NCI-H748 treated with DMSO at 0.1 percent for 48 hours (cell line): ENCODE measurements at regions not wholly inside any gene's neighbourhood (a gene's known extent, or its start where the extent isn't known, plus 50 kb on each side); places are given as distances from the start of the nearest gene placed in this dataset.
"Not testable (repeated sequence)": the region's sequence is repeated elsewhere in the genome, so short reads cannot be mapped to it uniquely, and the experiment has no call there.

Experiments
- DNase-seq: peaks from one replicate; lab custom pipeline; 2025; lab: John Stamatoyannopoulos, UW

GRCh38 chr14:53857625-53858344 is 98.8 kb downstream of the BMP4 start:
- no peak for DNase-seq

DNA sequence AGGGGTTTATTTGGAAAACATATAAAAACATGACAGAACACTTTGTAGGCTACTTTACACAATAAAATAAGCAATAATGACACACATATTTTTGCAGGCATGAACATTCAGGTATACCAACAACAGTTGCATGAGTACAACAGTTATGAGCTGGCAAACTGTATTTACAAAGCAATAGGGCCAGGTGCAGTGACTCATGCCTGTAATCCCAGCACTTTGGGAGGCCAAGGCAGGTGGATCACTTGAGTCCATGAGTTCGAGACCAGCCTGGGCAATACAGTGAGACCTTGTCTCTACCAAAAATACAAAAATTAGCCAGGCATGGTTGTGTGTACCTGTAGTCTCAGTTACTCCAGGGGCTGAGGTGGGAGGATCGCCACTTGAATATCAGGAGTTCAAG is 101.1 kb downstream of the BMP4 start:
- no peak for DNase-seq

GRCh38 chr14:53855127-53855526 is 101.5 kb downstream of the BMP4 start:
- no peak for DNase-seq

- no peak for DNase-seq
Observed at GRCh38 chr14:53851394-53852090, 105.1 kb downstream of the BMP4 start.

DNA sequence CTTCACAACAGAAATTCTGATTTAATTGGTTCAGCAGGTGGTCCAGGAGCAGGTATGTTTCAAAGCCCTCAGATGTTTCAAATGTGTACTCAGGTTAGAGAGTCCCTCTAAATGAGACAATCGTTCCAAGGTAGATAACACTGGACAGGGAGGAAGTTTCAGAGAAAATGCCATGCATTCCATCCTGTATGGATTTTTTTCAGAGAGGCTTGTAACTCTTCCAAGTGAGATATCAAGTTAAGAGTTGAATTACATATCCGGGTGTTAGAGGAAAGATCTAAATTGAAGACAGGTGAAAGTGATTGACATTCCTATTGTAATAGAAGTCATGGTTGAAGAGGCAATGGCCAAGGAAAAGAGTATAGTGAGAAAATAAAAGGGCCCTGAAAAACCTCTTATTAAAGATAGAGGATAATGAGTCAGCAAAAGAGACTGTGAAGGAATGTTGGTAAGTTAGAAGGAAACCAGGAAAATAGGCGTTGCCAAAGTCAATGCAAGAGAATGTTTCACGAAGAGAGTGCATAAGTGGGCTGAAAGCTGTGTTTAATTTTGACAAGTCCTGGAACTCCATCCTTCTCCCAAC is 105.8 kb downstream of the BMP4 start:
- DNase-seq = no peak

DNA sequence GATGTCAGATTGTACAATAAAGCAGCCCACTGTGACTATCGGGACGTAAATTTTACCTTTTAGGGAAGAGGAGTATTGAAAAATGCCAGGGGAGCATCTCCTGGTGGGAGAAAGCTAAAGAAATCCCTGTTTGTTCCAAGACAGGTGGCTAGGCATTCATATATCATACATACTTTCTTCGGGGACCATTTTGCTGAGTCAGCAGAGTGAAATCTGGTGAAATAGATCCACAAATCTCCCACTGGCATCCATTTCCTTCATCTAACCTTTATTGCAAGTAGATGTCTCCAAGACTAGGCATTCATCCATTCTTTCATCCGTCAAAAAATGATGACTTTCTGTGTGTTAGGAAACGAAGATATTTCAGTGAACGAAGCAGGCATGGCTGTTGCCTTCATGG is 107.1 kb downstream of the BMP4 start:
- no peak for DNase-seq

GRCh38 chr14:53848854-53849253 is 107.8 kb downstream of the BMP4 start:
- DNase-seq = no peak

DNA sequence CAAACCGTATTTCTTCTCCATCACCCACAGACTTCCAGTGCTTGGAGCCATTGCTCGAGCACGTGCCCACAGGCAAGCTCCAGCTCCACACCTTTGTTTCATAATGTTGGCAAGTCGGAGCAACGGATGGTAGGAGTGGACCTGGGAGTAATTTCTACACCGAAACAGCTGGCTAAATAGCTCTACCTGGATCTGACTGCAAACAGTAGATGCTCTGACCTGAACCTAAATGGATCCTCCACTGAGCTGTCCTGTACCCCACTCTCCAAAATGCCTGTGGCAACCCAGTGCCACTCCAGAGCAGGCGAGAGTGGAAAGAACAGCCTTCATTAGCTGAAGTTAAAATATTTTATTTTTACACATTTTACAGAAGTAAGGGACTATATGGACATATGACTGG is 108.7 kb downstream of the BMP4 start:
- DNase-seq = no peak

- no peak for DNase-seq
Observed at GRCh38 chr14:53847057-53847456, 109.6 kb downstream of the BMP4 start.

DNA sequence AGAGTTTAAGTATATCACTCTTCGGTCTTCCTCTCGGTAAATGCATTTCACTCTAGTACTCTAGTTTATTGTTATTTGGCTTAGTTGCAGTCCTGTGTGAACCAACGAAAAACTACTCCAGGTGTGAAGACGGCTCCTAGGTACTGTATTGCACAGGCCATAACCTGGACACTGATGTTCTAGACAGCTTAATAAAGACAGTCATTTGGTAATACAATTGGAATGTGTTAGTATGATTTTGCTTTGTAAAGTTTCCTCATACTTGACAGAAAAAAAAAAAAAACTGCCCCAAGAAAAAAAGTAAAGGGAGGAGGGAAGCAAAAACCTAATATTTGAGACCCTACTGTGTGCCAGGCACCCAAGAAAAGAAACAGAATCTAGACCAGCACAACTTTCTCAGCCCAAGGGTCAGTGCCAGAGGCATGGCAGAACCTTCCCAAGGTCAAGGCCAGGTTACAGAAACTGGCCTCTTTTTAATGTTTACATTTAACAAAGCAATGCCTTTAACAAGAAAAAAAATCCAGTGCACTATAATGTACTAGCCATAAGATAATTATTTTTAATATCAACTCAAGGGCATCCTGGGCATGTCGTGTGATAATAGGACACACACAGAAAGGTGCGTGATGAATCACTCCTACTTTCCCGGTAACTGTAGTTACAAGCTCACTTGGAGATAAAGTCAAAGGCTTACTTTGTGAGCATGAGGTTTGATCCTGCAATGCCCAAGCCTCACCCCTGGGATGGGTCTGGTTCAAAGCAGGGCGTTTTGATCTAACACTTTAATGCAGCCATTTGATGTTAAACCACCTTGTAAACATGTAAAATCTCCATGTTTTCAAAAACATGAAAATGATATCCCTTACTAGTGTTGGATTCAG is 110.6 kb downstream of the BMP4 start:
- DNase-seq = no peak

DNA sequence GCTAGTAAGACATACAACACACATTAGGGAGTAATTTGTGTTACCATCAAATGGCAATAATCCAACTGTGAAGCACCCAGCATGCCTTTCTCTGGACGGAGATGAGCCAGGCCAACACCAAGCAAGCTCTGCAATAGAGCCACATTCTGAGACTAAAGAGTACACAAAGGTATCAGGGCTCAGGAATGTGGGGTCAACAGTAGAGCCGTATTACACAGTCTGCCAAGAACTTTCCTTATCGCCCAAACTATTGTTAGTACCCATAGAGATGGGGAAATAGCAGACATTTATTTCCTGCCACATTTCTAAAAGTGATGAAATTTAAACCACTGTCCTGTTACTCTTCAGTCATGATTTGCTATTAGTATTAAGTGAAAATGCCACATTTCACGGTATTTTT is 113.7 kb downstream of the BMP4 start:
- no peak for DNase-seq

GRCh38 chr14:53841109-53842099 is 115.2 kb downstream of the BMP4 start:
- DNase-seq = no peak

GRCh38 chr14:53840444-53840843 is 116.2 kb downstream of the BMP4 start:
- DNase-seq = no peak

GRCh38 chr14:53838374-53838773 is 118.3 kb downstream of the BMP4 start:
- DNase-seq = no peak

DNA sequence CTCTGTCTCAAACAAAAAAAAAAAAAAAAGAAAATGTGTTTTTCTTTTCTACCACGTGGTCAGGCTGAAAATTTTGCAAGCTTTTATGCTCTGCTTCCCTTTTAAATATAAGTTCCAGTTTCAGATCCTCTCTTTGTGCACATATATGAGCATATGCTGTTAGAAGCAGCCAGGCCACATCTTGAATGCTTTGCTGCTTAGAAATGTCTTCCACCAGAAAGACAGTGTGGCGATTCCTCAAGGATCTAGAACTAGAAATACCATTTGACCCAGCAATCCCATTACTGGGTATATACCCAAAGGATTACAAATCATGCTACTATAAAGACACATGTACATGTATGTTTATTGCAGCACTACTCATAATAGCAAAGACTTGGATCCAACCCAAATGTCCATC is 119.0 kb downstream of the BMP4 start:
- DNase-seq = not testable (repeated sequence)

- DNase-seq = no peak
Observed at GRCh38 chr14:53836551-53836950, 120.1 kb downstream of the BMP4 start.

DNA sequence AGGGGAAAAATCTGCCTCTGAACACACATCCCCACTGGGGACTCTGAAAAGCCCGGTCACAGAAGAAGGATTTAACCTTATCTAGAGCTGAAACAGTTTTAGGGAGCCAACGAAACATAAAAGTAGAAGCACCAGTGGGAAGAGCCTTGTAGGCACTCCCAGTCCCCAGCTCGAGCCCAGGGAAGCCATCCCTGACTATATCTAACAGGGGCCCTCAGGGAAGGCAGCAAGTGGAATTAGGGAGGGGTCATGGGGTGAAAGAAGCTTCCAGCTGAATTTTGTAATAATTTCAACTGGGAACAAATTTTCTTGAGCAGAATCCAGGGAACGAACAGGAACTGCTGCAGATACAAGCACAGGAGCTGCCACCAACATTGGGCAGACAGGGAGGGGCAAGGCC is 127.8 kb downstream of the BMP4 start:
- no peak for DNase-seq

GRCh38 chr14:53824061-53824460 is 132.6 kb downstream of the BMP4 start:
- no peak for DNase-seq

DNA sequence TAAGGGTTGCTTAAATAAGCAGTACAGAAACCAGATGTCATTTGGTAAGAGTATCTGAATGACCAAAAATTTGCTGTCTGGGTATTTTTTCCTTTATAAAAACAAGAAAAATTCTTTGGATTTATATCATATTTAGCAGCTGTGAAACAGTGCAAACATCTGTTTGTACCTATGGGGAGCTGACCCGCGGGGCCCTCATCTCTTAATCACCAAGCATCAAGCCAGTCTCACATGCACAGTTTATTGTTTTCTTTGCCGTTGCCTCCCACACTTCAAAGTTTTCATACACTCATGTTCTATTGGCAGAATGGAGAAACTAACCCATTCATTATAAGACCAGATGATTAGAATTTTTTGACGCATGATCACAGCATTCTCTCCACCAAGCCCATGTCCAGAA is 142.2 kb downstream of the BMP4 start:
- DNase-seq = no peak

DNA sequence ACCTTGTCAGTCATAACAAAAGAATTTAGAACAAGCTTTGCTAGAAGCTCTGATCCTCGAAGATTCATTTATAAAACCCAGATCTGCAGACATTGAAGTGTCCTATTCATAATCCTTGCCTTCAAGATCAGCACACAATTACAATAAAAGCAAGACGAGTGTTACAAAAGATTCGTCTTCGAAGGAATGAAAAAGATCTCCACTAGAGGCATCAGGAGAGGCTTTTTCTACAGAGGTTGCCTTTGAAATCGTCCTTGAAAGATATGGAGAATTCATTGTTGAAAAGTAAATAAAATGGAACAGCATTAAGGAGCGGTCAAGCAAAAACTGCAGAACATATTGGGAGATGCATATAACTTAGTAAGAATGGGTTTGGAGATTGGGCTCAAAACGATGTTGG is 146.4 kb downstream of the BMP4 start:
- no peak for DNase-seq

DNA sequence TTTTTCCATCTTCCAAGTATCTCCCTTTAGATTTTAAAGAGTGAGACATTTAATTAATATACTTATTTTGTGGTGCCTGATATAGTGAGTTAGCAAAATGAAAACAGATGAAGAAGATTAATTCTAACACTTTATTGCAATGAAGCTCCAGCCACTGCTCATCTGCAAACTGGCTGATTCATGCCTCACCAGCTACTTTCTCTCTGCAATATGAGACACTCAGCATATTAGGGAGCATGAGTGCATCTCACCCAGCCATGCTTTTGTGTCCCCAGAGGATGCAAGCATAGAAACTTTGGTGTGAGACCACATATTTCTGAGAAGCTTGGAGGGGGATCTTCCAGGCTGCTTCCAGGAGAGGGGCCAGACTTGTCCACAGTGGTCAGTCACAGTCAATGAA is 148.6 kb downstream of the BMP4 start:
- no peak for DNase-seq
